ENCODE measurements at regions not wholly inside any gene's neighbourhood (a gene's known extent, or its start where the extent isn't known, plus 50 kb on each side); places are given as distances from the start of the nearest gene placed in this dataset.

GRCh38 chr2:19201911-19202462, 156.4 kb downstream of the OSR1 start:
- Histone ChIP-seq H3K4me3 (ENCODE audit: low read depth, low read length) (no peak overlapping the region), H3K27me3 (ENCODE audit: control insufficient read depth, insufficient read depth, low read length) (no peaks in the 10 kb centered on the region), H3K36me3 (ENCODE audit: control insufficient read depth, insufficient read depth, low read length) (no peaks in the 10 kb centered on the region)
- POLR2A ChIA-PET: no interaction called here
- TF ChIP-seq CTCF (IDR thresholded peaks at IDR 0.05; ENCODE audit: insufficient read depth, low read depth, low read length): no peak
- DNase-seq (ENCODE audit: low read depth): no peak
- CTCF ChIA-PET: no interaction called here

GRCh38 chr2:19198381-19198780, 160.0 kb downstream of the OSR1 start:
- Histone ChIP-seq H3K4me3 (ENCODE audit: low read depth, low read length) (no peak overlapping the region), H3K36me3 (ENCODE audit: control insufficient read depth, insufficient read depth, low read length) (no peaks in the 10 kb centered on the region), H3K27me3 (ENCODE audit: control insufficient read depth, insufficient read depth, low read length) (no peaks in the 10 kb centered on the region)
- no peak for DNase-seq (ENCODE audit: low read depth)
- TF ChIP-seq CTCF (IDR thresholded peaks at IDR 0.05; ENCODE audit: insufficient read depth, low read depth, low read length): no peak
- ChIA-PET CTCF (no interaction called here), POLR2A (no interaction called here)

GRCh38 chr2:19195661-19196060, 162.8 kb downstream of the OSR1 start:
- CTCF ChIA-PET: interaction anchor here (1.7 kb wide), 1 partner anchor 21 kb away, joined by 4 read pairs; no protein-coding TSS in a partner anchor
- POLR2A ChIA-PET: interaction anchor here (0.5 kb wide), 1 partner anchor 707 kb away, joined by 4 read pairs; no protein-coding TSS in a partner anchor
- no peak overlapping the region for H3K4me3 ChIP-seq (ENCODE audit: low read depth, low read length)
- no peak for TF ChIP-seq CTCF (IDR thresholded peaks at IDR 0.05; ENCODE audit: insufficient read depth, low read depth, low read length)
- H3K36me3 ChIP-seq (ENCODE audit: control insufficient read depth, insufficient read depth, low read length): no peaks in the 10 kb centered on the region
- DNase-seq (ENCODE audit: low read depth): no peak
- H3K27me3 ChIP-seq (ENCODE audit: control insufficient read depth, insufficient read depth, low read length): no peaks in the 10 kb centered on the region

GRCh38 chr2:19189391-19189790, 169.0 kb downstream of the OSR1 start:
- TF ChIP-seq CTCF (IDR thresholded peaks at IDR 0.05; ENCODE audit: insufficient read depth, low read depth, low read length): no peak
- CTCF ChIA-PET: no interaction called here
- Histone ChIP-seq H3K36me3 (ENCODE audit: control insufficient read depth, insufficient read depth, low read length) (no peaks in the 10 kb centered on the region), H3K27me3 (ENCODE audit: control insufficient read depth, insufficient read depth, low read length) (no peaks in the 10 kb centered on the region), H3K4me3 (ENCODE audit: low read depth, low read length) (no peak overlapping the region)
- POLR2A ChIA-PET: no interaction called here
- DNase-seq (ENCODE audit: low read depth): no peak

- Histone ChIP-seq H3K36me3 (ENCODE audit: control insufficient read depth, insufficient read depth, low read length) (no peaks in the 10 kb centered on the region), H3K27me3 (ENCODE audit: control insufficient read depth, insufficient read depth, low read length) (no peaks in the 10 kb centered on the region), H3K4me3 (ENCODE audit: low read depth, low read length) (no peak overlapping the region)
- POLR2A ChIA-PET: no interaction called here
- CTCF ChIA-PET: interaction anchor here (0.8 kb wide), 1 partner anchor 161 kb away, joined by 3 read pairs; no protein-coding TSS in a partner anchor
- TF ChIP-seq CTCF (IDR thresholded peaks at IDR 0.05; ENCODE audit: insufficient read depth, low read depth, low read length): no peak
- DNase-seq (ENCODE audit: low read depth): no peak
These were observed 171.0 kb downstream of the OSR1 start for GRCh38 chr2:19187323-19188020.

Measured in BJ (cell line).